Body of pancreas (tissue), 4 donors: ENCODE measurements at regions not wholly inside any gene's neighbourhood (a gene's known extent, or its start where the extent isn't known, plus 50 kb on each side); places are given as distances from the start of the nearest gene placed in this dataset.

ENCODE experiments used
- POLR2A ChIP-seq, 3 donors: fragments of 450-650 bp; IDR thresholded peaks; one replicate each; pipeline ENCODE4 v1.6.1; 2016; ENCODE audit warnings: antibody characterized with exemption in 3 of 3, mild to moderate bottlenecking in 2 of 3
- TF ChIP-seq, protein P1 (sequence below), 7 experiments: fragments of 450-650 bp in 4 of 7; fragments of 200-600 bp in 3 of 7; sonication (generic) in 3 of 7; IDR thresholded peaks; one replicate each; pipeline ENCODE4 v1.5.1; 2016 to 2019; ENCODE audit warnings: antibody characterized with exemption in 7 of 7

DNA sequence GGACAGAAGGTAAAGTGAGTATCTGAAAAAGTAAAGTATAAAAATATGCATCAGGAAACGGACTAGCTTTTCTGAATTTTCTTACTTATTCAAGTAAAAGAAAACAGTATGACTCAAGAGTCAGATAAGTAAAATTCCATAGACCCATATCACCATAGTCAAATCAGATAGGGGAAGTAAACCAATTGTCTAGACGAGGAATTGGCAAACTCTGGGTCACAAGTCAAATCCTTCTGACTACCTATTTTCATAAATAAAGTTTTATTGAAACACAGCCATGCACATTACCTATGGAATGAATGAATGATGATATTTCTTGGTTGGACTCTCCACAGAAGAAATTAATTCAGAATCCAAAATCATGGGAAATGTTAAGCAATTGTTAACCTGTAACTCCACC, 59.1 kb upstream of the TMC1 start:
- TF ChIP-seq POLR2A (IDR thresholded peaks at IDR 0.05), result no peak
- TF ChIP-seq, protein P1, sequence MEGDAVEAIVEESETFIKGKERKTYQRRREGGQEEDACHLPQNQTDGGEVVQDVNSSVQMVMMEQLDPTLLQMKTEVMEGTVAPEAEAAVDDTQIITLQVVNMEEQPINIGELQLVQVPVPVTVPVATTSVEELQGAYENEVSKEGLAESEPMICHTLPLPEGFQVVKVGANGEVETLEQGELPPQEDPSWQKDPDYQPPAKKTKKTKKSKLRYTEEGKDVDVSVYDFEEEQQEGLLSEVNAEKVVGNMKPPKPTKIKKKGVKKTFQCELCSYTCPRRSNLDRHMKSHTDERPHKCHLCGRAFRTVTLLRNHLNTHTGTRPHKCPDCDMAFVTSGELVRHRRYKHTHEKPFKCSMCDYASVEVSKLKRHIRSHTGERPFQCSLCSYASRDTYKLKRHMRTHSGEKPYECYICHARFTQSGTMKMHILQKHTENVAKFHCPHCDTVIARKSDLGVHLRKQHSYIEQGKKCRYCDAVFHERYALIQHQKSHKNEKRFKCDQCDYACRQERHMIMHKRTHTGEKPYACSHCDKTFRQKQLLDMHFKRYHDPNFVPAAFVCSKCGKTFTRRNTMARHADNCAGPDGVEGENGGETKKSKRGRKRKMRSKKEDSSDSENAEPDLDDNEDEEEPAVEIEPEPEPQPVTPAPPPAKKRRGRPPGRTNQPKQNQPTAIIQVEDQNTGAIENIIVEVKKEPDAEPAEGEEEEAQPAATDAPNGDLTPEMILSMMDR (IDR thresholded peaks at IDR 0.05), result no peak
